Neuron (in vitro differentiated cells): ENCODE measurements at regions not wholly inside any gene's neighbourhood (a gene's known extent, or its start where the extent isn't known, plus 50 kb on each side); places are given as distances from the start of the nearest gene placed in this dataset.
"Not testable (repeated sequence)": the region's sequence is repeated elsewhere in the genome, so short reads cannot be mapped to it uniquely, and the experiment has no call there.

Experiments used
- H2AFZ ChIP-seq: one replicate; pipeline ENCODE4 v1.6.1; 2013; ENCODE audit warnings: low read depth, mild to moderate bottlenecking, inconsistent platforms, low read length, moderate library complexity
- H3K27me3 ChIP-seq: one replicate; pipeline ENCODE4 v1.6.1; 2013; ENCODE audit warnings: low read length; ENCODE audit not compliant: insufficient read depth
- H3K36me3 ChIP-seq: one replicate; pipeline ENCODE4 v1.6.1; 2013; ENCODE audit warnings: low read length; ENCODE audit not compliant: insufficient read depth
- H3K4me1 ChIP-seq: one replicate; pipeline ENCODE4 v1.6.1; 2013; ENCODE audit warnings: low read length; ENCODE audit not compliant: insufficient read depth
- H3K4me3 ChIP-seq: 2 replicates; pipeline ENCODE4 v1.5.1; 2013; ENCODE audit warnings: mild to moderate bottlenecking, low read length, moderate library complexity
- H3K9me3 ChIP-seq: one replicate; pipeline ENCODE4 v1.6.1; 2013; ENCODE audit warnings: low read length

DNA sequence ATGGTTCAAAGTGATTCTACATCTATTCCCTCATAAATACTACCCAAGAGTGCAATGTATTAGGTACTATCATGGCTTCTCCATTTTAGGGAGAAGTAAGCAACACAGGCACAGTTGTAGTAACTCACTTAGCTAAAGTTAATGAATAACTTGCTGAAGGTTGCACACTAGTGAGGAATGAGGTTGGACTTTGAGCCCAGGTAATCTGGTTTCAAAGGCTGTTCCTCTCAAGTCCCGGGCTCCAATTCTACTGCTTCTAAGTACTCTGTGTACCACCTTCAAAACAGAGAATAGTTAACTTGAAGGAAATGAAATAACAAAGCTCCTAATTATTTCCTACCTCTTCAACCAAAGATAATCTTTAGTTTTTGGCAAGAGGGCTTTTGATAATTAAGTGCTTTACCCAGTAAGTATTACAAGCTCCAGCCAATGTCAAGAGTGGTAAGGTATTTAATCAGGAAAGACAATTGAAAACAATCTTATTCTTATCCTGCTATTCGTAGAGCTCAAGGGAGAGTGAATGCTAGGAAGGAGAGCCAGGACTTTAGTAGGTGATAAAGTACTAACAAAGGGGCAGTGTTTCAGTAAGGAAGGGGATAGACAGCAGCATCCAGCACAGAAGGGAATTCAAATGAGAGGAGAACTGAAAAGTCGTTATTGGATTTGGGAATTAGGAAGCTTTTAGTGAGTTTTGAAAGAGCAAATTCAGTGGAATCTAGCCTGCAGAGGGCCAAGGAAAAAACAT is 158.2 kb upstream of the PTPRZ1 start:
- Histone ChIP-seq H3K27me3 (no peaks in the 10 kb centered on the region), H2AFZ (no peak overlapping the region), H3K4me3 (no peak overlapping the region), H3K4me1 (no peaks in the 10 kb centered on the region), H3K36me3 (no peaks in the 10 kb centered on the region), H3K9me3 (no peaks in the 10 kb centered on the region)

- not testable (repeated sequence) for H2AFZ ChIP-seq, H3K36me3 ChIP-seq
Measured at GRCh38 chr7:121712961-121713360, 160.0 kb upstream of the PTPRZ1 start.

DNA sequence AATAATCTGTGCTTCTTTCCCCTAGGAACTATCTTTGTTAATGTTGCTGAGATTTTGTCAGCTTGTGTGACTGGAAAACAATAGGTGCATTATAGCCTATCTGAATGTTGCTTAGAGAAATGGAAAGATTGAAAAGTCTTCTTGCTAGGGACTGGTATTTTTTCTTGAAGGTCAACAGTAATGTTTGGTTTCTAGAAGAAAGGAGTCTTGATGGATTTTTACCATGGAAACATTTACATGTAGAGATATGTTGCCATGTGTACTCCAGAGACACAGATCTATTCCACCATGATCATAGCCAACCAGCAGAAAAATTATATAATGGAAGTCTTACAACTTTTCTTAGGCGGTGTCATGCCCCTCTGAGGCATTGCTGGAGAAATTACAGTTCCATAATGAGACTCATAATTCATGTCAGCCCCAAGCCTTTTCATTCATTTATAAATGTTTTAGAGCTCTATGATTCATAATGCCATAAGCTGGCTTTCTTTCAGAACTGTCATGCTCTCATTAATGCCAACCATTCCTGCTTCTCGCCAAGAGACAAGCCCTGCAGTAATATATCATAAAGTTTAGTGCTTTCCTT is 175.1 kb upstream of the PTPRZ1 start:
- Histone ChIP-seq H3K9me3 (no peaks in the 10 kb centered on the region), H3K36me3 (no peaks in the 10 kb centered on the region), H3K4me3 (no peak overlapping the region), H3K4me1 (no peaks in the 10 kb centered on the region), H3K27me3 (no peaks in the 10 kb centered on the region), H2AFZ (no peak overlapping the region)

More at GRCh38 chr7:121712961-121713360, 160.0 kb upstream of the PTPRZ1 start:
- H3K4me1 ChIP-seq, H3K9me3 ChIP-seq, H3K4me3 ChIP-seq, H3K27me3 ChIP-seq: not testable (repeated sequence)

DNA sequence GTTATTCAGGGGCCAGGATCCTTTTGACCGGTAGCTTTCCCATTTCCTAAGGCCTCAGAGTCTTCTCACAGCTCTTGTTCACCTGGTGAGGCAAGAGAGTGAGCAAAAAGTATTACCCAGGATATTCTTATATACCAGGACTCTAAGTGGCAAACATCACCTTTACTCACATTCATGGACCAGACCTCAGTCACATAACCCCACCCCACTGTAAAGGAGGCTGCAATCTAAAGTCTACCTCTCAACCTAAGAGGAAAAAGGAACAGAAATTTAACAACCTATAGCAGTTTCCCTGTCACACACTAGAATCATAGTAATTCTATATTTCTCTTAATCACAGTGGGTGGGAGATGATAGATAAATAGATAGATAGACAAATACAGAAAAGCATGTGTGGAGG is 176.0 kb upstream of the PTPRZ1 start:
- no peaks in the 10 kb centered on the region for H3K9me3 ChIP-seq
- H2AFZ ChIP-seq: no peak overlapping the region
- no peaks in the 10 kb centered on the region for H3K36me3 ChIP-seq
- no peaks in the 10 kb centered on the region for H3K4me1 ChIP-seq
- no peak overlapping the region for H3K4me3 ChIP-seq
- H3K27me3 ChIP-seq: no peaks in the 10 kb centered on the region

GRCh38 chr7:121689749-121690148 is 183.2 kb upstream of the PTPRZ1 start:
- no peak overlapping the region for H2AFZ ChIP-seq

GRCh38 chr7:121681700-121682099 is 191.3 kb upstream of the PTPRZ1 start:
- Histone ChIP-seq H3K27me3 (no peaks in the 10 kb centered on the region), H3K36me3 (no peaks in the 10 kb centered on the region), H3K9me3 (no peaks in the 10 kb centered on the region), H3K4me1 (peaks cover 5% of the 10 kb centered on the region), H2AFZ (no peak overlapping the region), H3K4me3 (no peak overlapping the region)

More at GRCh38 chr7:121689749-121690148, 183.2 kb upstream of the PTPRZ1 start:
- Histone ChIP-seq H3K9me3 (no peaks in the 10 kb centered on the region), H3K36me3 (no peaks in the 10 kb centered on the region), H3K4me1 (no peaks in the 10 kb centered on the region), H3K27me3 (no peaks in the 10 kb centered on the region), H3K4me3 (no peak overlapping the region)

DNA sequence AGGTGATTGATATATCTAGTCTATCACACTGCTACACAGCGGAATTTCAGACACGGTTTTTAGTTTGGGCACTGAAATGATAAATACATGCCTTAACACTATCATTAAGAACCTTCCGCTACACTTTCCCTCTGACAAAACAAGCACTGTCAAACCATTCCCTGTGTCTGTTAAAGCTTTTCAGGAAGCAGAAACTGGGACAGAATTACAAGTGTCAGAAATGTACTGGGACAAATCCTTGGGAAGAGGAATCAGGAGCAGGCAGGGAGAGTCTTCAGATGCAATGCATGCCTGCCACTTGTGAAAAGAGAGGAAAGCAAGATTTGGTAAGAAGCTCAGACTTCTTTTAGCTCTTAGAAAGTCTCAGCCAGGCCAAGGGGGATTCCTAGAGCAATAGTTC is 196.8 kb upstream of the PTPRZ1 start:
- no peak overlapping the region for H2AFZ ChIP-seq
- no peaks in the 10 kb centered on the region for H3K36me3 ChIP-seq
- H3K9me3 ChIP-seq: no peaks in the 10 kb centered on the region
- H3K4me1 ChIP-seq: peaks cover 5% of the 10 kb centered on the region
- H3K4me3 ChIP-seq: no peak overlapping the region
- no peaks in the 10 kb centered on the region for H3K27me3 ChIP-seq

DNA sequence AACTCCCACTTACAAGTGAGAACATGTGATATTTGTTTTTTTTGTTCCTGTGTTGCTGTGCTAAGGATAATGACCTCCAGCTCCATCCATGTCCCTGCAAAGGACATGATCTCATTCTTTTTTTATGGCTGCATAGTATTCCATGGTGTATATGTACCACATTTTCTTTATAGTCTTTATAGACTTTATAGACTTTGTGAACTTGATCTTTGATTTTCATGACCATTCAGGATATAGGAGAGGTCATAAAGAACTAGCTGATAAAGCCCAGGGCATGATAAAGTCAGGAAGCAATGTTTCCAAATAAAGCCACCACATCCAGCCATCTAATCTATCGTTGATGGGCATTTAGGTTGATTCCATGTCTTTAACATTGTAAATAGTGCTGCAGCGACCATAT is 198.5 kb upstream of the PTPRZ1 start:
- H3K4me3 ChIP-seq, H3K36me3 ChIP-seq, H2AFZ ChIP-seq, H3K9me3 ChIP-seq, H3K4me1 ChIP-seq, H3K27me3 ChIP-seq: not testable (repeated sequence)

DNA sequence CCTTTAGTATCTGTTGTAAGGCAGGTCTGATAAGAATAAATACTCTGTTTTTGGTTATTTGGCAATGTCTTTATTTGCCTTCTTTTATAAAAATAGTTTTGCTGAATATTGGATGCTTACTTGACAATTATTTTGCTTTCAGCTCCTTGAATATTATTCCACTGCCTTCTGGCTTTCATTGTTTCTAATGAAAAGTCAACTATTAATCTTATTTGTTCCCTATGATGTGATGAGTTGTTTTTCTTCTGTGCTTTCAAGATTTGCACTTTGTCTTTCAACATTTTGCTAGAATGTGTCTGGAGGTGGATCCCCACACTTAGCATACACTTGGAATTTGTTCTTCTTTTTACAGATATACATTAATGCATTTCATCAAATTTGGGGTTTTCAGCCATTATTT is 203.8 kb upstream of the PTPRZ1 start:
- Histone ChIP-seq H3K4me3 (no peak overlapping the region), H3K36me3 (no peaks in the 10 kb centered on the region), H2AFZ (no peak overlapping the region), H3K9me3 (no peaks in the 10 kb centered on the region), H3K27me3 (no peaks in the 10 kb centered on the region), H3K4me1 (no peaks in the 10 kb centered on the region)

GRCh38 chr7:121666306-121666705 is 206.7 kb upstream of the PTPRZ1 start:
- no peaks in the 10 kb centered on the region for H3K36me3 ChIP-seq
- no peaks in the 10 kb centered on the region for H3K9me3 ChIP-seq
- no peaks in the 10 kb centered on the region for H3K27me3 ChIP-seq
- H3K4me1 ChIP-seq: no peaks in the 10 kb centered on the region
- no peak overlapping the region for H3K4me3 ChIP-seq
- no peak overlapping the region for H2AFZ ChIP-seq

DNA sequence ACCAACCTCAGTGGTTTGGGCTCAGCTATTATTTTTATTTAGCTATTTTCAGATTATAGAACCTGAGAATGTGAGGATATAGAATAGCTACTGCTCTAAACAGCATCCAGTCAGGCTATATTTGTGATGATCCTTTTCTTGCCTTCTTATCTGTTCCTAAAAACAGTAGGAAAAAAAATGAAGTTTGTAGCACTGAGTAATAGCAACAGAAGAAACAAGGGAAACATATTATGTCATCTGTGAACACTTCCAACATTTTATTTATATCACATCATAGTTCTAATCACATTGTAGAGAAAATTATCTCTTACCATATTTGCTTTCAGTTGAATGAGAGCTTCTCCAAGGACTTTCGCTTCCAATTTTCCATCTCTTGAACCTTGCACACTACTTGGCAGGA is 229.6 kb upstream of the PTPRZ1 start:
- no peaks in the 10 kb centered on the region for H3K4me1 ChIP-seq
- H3K36me3 ChIP-seq: no peaks in the 10 kb centered on the region
- no peak overlapping the region for H3K4me3 ChIP-seq
- H2AFZ ChIP-seq: no peak overlapping the region
- H3K27me3 ChIP-seq: no peaks in the 10 kb centered on the region
- H3K9me3 ChIP-seq: no peaks in the 10 kb centered on the region

DNA sequence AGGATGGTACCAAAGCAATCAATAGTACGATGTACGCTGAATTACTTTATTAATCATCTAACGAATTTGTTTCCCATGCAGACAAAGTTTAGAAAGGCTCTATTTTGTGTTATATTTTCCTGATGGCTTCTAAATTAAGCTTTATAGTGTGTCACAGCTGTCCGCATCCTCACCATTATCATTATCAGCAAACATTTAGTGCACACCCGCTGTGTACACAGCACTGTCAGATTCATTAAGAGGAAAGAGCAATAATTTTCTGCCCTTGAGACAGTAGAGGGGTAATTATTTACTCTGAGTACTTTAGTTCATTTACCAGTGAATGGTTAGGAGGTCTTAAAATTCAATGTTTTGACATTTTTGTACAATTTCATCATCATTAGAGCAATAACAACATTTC is 233.3 kb upstream of the PTPRZ1 start:
- Histone ChIP-seq H3K9me3 (no peaks in the 10 kb centered on the region), H2AFZ (no peak overlapping the region), H3K4me1 (no peaks in the 10 kb centered on the region), H3K4me3 (no peak overlapping the region), H3K27me3 (no peaks in the 10 kb centered on the region), H3K36me3 (no peaks in the 10 kb centered on the region)

- Histone ChIP-seq H3K4me1 (peaks cover 3% of the 10 kb centered on the region), H3K9me3 (no peaks in the 10 kb centered on the region), H2AFZ (no peak overlapping the region), H3K27me3 (no peaks in the 10 kb centered on the region), H3K36me3 (no peaks in the 10 kb centered on the region), H3K4me3 (no peak overlapping the region)
Measured at GRCh38 chr7:121638286-121638685, 234.7 kb upstream of the PTPRZ1 start.

GRCh38 chr7:121634356-121634755 is 238.2 kb upstream of the FAM3C start:
- Histone ChIP-seq H3K36me3 (no peaks in the 10 kb centered on the region), H3K9me3 (no peaks in the 10 kb centered on the region), H3K4me3 (no peak overlapping the region), H3K27me3 (no peaks in the 10 kb centered on the region), H3K4me1 (peaks cover 6% of the 10 kb centered on the region), H2AFZ (no peak overlapping the region)
